ENCODE measurements at regions not wholly inside any gene's neighbourhood (a gene's known extent, or its start where the extent isn't known, plus 50 kb on each side); places are given as distances from the start of the nearest gene placed in this dataset.

GRCh38 chr18:30134020-30134419 lies 908.5 kb downstream of the DSC3 start:
- Histone ChIP-seq H3K27ac (ENCODE audit: low read depth) (no peak overlapping the region), H3K4me1 (ENCODE audit: insufficient read depth) (no peaks in the 10 kb centered on the region), H3K36me3 (ENCODE audit: insufficient read depth) (no peaks in the 10 kb centered on the region), H3K4me3 (ENCODE audit: low read depth, low read length) (no peak overlapping the region)
- WGBS = 84% methylated on average over 2 of the region's 2 CpGs
- no peak for DNase-seq (ENCODE audit: extremely low spot score)

- WGBS = 93% methylated on average over 1 of the region's 1 CpG
- no peaks in the 10 kb centered on the region for H3K36me3 ChIP-seq (ENCODE audit: insufficient read depth)
- H3K4me3 ChIP-seq (ENCODE audit: low read depth, low read length) = no peak overlapping the region
Measured at GRCh38 chr18:30132959-30133358, 909.6 kb downstream of the DSC3 start.

GRCh38 chr18:30121397-30121796 lies 921.1 kb downstream of the DSC3 start:
- Histone ChIP-seq H3K4me1 (ENCODE audit: insufficient read depth) (no peaks in the 10 kb centered on the region), H3K27ac (ENCODE audit: low read depth) (no peak overlapping the region), H3K36me3 (ENCODE audit: insufficient read depth) (no peaks in the 10 kb centered on the region), H3K4me3 (ENCODE audit: low read depth, low read length) (no peak overlapping the region)
- no peak for DNase-seq (ENCODE audit: extremely low spot score)
- 63% methylated on average over 1 of the region's 1 CpG for WGBS

More at GRCh38 chr18:30132959-30133358, 909.6 kb downstream of the DSC3 start:
- no peak for DNase-seq (ENCODE audit: extremely low spot score)
- H3K27ac ChIP-seq (ENCODE audit: low read depth) = no peak overlapping the region
- no peaks in the 10 kb centered on the region for H3K4me1 ChIP-seq (ENCODE audit: insufficient read depth)

GRCh38 chr18:30113454-30113853 lies 929.1 kb downstream of the DSC3 start:
- Histone ChIP-seq H3K36me3 (ENCODE audit: insufficient read depth) (no peaks in the 10 kb centered on the region), H3K4me3 (ENCODE audit: low read depth, low read length) (no peak overlapping the region), H3K27ac (ENCODE audit: low read depth) (no peak overlapping the region), H3K4me1 (ENCODE audit: insufficient read depth) (no peaks in the 10 kb centered on the region)
- no peak for DNase-seq (ENCODE audit: extremely low spot score)

- no peak overlapping the region for H3K27ac ChIP-seq (ENCODE audit: low read depth)
- no peak for DNase-seq (ENCODE audit: extremely low spot score)
- WGBS = 70% methylated on average over 1 of the region's 1 CpG
- no peak overlapping the region for H3K4me3 ChIP-seq (ENCODE audit: low read depth, low read length)
- H3K4me1 ChIP-seq (ENCODE audit: insufficient read depth) = no peaks in the 10 kb centered on the region
- H3K36me3 ChIP-seq (ENCODE audit: insufficient read depth) = no peaks in the 10 kb centered on the region
Measured at GRCh38 chr18:30106356-30106755, 936.2 kb downstream of the DSC3 start.

- no peak overlapping the region for H3K4me3 ChIP-seq (ENCODE audit: low read depth, low read length)
- 33% methylated on average over 2 of the region's 2 CpGs for WGBS
- no peak overlapping the region for H3K27ac ChIP-seq (ENCODE audit: low read depth)
- no peak for DNase-seq (ENCODE audit: extremely low spot score)
- no peaks in the 10 kb centered on the region for H3K4me1 ChIP-seq (ENCODE audit: insufficient read depth)
- H3K36me3 ChIP-seq (ENCODE audit: insufficient read depth) = no peaks in the 10 kb centered on the region
Measured at GRCh38 chr18:30103881-30104280, 938.7 kb downstream of the DSC3 start.

GRCh38 chr18:30096796-30097195 lies 945.7 kb downstream of the DSC3 start:
- Histone ChIP-seq H3K36me3 (ENCODE audit: insufficient read depth) (no peaks in the 10 kb centered on the region), H3K4me3 (ENCODE audit: low read depth, low read length) (no peak overlapping the region), H3K4me1 (ENCODE audit: insufficient read depth) (no peaks in the 10 kb centered on the region), H3K27ac (ENCODE audit: low read depth) (no peak overlapping the region)
- WGBS = 88% methylated on average over 1 of the region's 1 CpG
- no peak for DNase-seq (ENCODE audit: extremely low spot score)

GRCh38 chr18:30094556-30094955 lies 948.0 kb downstream of the DSC3 start:
- 69% methylated on average over 2 of the region's 2 CpGs for WGBS
- no peaks in the 10 kb centered on the region for H3K4me1 ChIP-seq (ENCODE audit: insufficient read depth)
- H3K36me3 ChIP-seq (ENCODE audit: insufficient read depth) = no peaks in the 10 kb centered on the region
- no peak overlapping the region for H3K4me3 ChIP-seq (ENCODE audit: low read depth, low read length)
- H3K27ac ChIP-seq (ENCODE audit: low read depth) = no peak overlapping the region
- no peak for DNase-seq (ENCODE audit: extremely low spot score)

- 73% methylated on average over 4 of the region's 4 CpGs for WGBS
- Histone ChIP-seq H3K4me3 (ENCODE audit: low read depth, low read length) (no peak overlapping the region), H3K36me3 (ENCODE audit: insufficient read depth) (no peaks in the 10 kb centered on the region), H3K27ac (ENCODE audit: low read depth) (no peak overlapping the region), H3K4me1 (ENCODE audit: insufficient read depth) (no peaks in the 10 kb centered on the region)
- DNase-seq (ENCODE audit: extremely low spot score) = no peak
Measured at GRCh38 chr18:30093376-30093775, 949.2 kb downstream of the DSC3 start.

GRCh38 chr18:30088238-30089015 lies 954.1 kb downstream of the DSC3 start:
- no peak overlapping the region for H3K4me3 ChIP-seq (ENCODE audit: low read depth, low read length)
- no peaks in the 10 kb centered on the region for H3K36me3 ChIP-seq (ENCODE audit: insufficient read depth)
- no peaks in the 10 kb centered on the region for H3K4me1 ChIP-seq (ENCODE audit: insufficient read depth)
- H3K27ac ChIP-seq (ENCODE audit: low read depth) = no peak overlapping the region
- DNase-seq (ENCODE audit: extremely low spot score) = no peak

- WGBS = 90% methylated on average over 1 of the region's 1 CpG
- H3K4me3 ChIP-seq (ENCODE audit: low read depth, low read length) = no peak overlapping the region
- H3K36me3 ChIP-seq (ENCODE audit: insufficient read depth) = no peaks in the 10 kb centered on the region
- H3K27ac ChIP-seq (ENCODE audit: low read depth) = no peak overlapping the region
- H3K4me1 ChIP-seq (ENCODE audit: insufficient read depth) = no peaks in the 10 kb centered on the region
- no peak for DNase-seq (ENCODE audit: extremely low spot score)
Measured at GRCh38 chr18:30086351-30086750, 956.2 kb downstream of the DSC3 start.

GRCh38 chr18:30081122-30081521 lies 961.4 kb downstream of the DSC3 start:
- DNase-seq (ENCODE audit: extremely low spot score) = no peak
- no peaks in the 10 kb centered on the region for H3K36me3 ChIP-seq (ENCODE audit: insufficient read depth)
- no peak overlapping the region for H3K4me3 ChIP-seq (ENCODE audit: low read depth, low read length)
- no peaks in the 10 kb centered on the region for H3K4me1 ChIP-seq (ENCODE audit: insufficient read depth)
- H3K27ac ChIP-seq (ENCODE audit: low read depth) = no peak overlapping the region

- 63% methylated on average over 5 of the region's 5 CpGs for WGBS
- Histone ChIP-seq H3K36me3 (ENCODE audit: insufficient read depth) (no peaks in the 10 kb centered on the region), H3K27ac (ENCODE audit: low read depth) (no peak overlapping the region), H3K4me1 (ENCODE audit: insufficient read depth) (no peaks in the 10 kb centered on the region), H3K4me3 (ENCODE audit: low read depth, low read length) (no peak overlapping the region)
- no peak for DNase-seq (ENCODE audit: extremely low spot score)
Measured at GRCh38 chr18:30072609-30073385, 969.7 kb downstream of the DSC3 start.

GRCh38 chr18:30066288-30066687 lies 976.3 kb downstream of the DSC3 start:
- DNase-seq (ENCODE audit: extremely low spot score) = no peak
- Histone ChIP-seq H3K4me1 (ENCODE audit: insufficient read depth) (no peaks in the 10 kb centered on the region), H3K27ac (ENCODE audit: low read depth) (no peak overlapping the region), H3K4me3 (ENCODE audit: low read depth, low read length) (no peak overlapping the region), H3K36me3 (ENCODE audit: insufficient read depth) (no peaks in the 10 kb centered on the region)
- WGBS = 51% methylated on average over 3 of the region's 3 CpGs
